ENCODE measurements at regions not wholly inside any gene's neighbourhood (a gene's known extent, or its start where the extent isn't known, plus 50 kb on each side); places are given as distances from the start of the nearest gene placed in this dataset.

DNA sequence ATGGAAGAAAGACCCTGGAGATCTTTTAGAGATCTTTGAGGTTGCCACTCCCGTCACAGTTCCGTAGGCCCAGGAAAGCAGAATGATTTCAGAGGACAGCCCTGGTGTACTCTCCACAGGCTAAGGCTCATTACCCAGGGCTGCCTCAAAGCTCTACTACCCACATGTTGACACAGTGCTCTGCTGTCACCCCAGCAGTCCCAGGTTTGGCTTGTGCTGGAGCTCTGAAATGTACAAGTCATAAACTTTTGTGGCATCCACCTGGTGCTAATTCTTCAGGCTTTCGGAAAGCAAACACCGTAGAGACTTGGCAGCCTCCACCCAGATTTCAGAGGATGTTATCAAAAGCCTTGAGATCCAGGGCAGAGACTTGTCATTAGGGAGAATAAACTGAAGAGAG, 136.5 kb downstream of the MTRR start (continued):
- TF ChIP-seq CSRNP3 (CRISPR knock-in tag; IDR thresholded peaks at IDR 0.05), result no peak
- TF ChIP-seq SNAI2 (CRISPR knock-in tag; IDR thresholded peaks at IDR 0.05), result no peak
- no peak for TF ChIP-seq GLIS3 (CRISPR knock-in tag; IDR thresholded peaks at IDR 0.05)
- TF ChIP-seq PPARA (CRISPR knock-in tag; IDR thresholded peaks at IDR 0.05; ENCODE audit: borderline replicate concordance), result no peak
- TF ChIP-seq TOX (CRISPR knock-in tag; IDR thresholded peaks at IDR 0.05; ENCODE audit: borderline replicate concordance), result no peak
- no peak for TF ChIP-seq ZNF70 (CRISPR knock-in tag; IDR thresholded peaks at IDR 0.05)
- TF ChIP-seq ZFP3 (CRISPR knock-in tag; IDR thresholded peaks at IDR 0.05), result no peak
- no peak for TF ChIP-seq ISL1 (CRISPR knock-in tag; IDR thresholded peaks at IDR 0.05)

GRCh38 chr5:8012131-8012977, 143.4 kb downstream of the MTRR start:
- ATAC-seq, result no peak
- TF ChIP-seq ZNF8 (CRISPR knock-in tag; IDR thresholded peaks at IDR 0.05) (no peak), ZFP3 (CRISPR knock-in tag; IDR thresholded peaks at IDR 0.05) (no peak), RARB (CRISPR knock-in tag; IDR thresholded peaks at IDR 0.05) (no peak), ESRRG (CRISPR knock-in tag; IDR thresholded peaks at IDR 0.05) (no peak), ZFP30 (CRISPR knock-in tag; IDR thresholded peaks at IDR 0.05) (no peak), ISL1 (CRISPR knock-in tag; IDR thresholded peaks at IDR 0.05) (no peak), POU6F1 (CRISPR knock-in tag; IDR thresholded peaks at IDR 0.05; ENCODE audit: borderline replicate concordance, low read depth) (no peak), BACH2 (CRISPR knock-in tag; IDR thresholded peaks at IDR 0.05; ENCODE audit: borderline replicate concordance) (no peak), PPARA (CRISPR knock-in tag; IDR thresholded peaks at IDR 0.05; ENCODE audit: borderline replicate concordance) (no peak), TSHZ2 (CRISPR knock-in tag; IDR thresholded peaks at IDR 0.05) (no peak), TCF4 (CRISPR knock-in tag; IDR thresholded peaks at IDR 0.05; ENCODE audit: borderline replicate concordance) (no peak), TOX (CRISPR knock-in tag; IDR thresholded peaks at IDR 0.05; ENCODE audit: borderline replicate concordance) (no peak)

DNA sequence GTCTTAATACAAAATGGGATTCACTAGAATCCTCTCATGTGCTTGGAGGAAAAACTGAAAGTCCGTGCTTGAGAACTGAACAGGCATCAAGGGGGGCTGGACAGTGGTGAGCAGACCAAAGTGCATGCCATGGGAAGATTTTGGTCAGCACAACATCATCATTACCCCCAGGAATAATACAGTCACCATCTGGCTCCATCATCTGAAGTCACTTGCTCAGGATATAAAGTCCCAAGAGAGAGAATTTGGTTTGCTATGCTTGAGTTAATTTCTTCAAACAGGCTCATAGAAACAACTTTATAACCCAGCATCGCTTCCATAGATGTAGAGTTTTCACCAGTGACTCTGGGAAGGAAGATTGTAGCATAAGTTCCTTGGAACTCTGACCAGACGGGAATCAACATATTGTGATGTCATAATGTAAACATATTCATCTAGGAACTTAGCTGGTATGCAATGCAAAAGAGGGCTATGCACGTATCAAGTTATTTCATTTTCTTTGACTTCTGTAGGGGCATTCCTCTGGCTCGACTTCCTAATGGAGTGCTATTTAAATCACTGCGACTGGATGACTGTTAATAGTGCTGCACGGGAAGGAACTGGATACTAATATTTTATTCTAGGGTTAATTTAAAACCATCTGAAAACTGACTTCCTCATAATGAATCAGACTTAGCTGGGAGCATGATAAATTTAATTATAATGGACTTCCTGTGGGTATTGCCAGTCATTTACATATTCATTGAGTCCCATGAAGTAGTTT, 145.2 kb downstream of the MTRR start:
- TF ChIP-seq, protein P1, sequence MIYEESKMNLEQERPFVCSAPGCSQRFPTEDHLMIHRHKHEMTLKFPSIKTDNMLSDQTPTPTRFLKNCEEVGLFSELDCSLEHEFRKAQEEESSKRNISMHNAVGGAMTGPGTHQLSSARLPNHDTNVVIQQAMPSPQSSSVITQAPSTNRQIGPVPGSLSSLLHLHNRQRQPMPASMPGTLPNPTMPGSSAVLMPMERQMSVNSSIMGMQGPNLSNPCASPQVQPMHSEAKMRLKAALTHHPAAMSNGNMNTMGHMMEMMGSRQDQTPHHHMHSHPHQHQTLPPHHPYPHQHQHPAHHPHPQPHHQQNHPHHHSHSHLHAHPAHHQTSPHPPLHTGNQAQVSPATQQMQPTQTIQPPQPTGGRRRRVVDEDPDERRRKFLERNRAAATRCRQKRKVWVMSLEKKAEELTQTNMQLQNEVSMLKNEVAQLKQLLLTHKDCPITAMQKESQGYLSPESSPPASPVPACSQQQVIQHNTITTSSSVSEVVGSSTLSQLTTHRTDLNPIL (CRISPR knock-in tag; IDR thresholded peaks at IDR 0.05; ENCODE audit: low read depth), result no peak
- TF ChIP-seq CSRNP3 (CRISPR knock-in tag; IDR thresholded peaks at IDR 0.05) (no peak), ZC3H10 (CRISPR knock-in tag; IDR thresholded peaks at IDR 0.05) (no peak), ZFP3 (CRISPR knock-in tag; IDR thresholded peaks at IDR 0.05) (no peak), OSR1 (CRISPR knock-in tag; IDR thresholded peaks at IDR 0.05) (no peak), ZNF8 (CRISPR knock-in tag; IDR thresholded peaks at IDR 0.05) (no peak)
- ATAC-seq, result no peak

Data from SK-N-SH treated with all-trans-retinoic acid at 6 μM for 48 hours (cell line).